B cell (primary cell): ENCODE measurements at regions not wholly inside any gene's neighbourhood (a gene's known extent, or its start where the extent isn't known, plus 50 kb on each side); places are given as distances from the start of the nearest gene placed in this dataset.

Experiments used
- ATAC-seq: fragments of 200-7000 bp; cut with Tn5 transposase; one replicate; pipeline ENCODE4 v1.10.0; 2021; ENCODE audit warnings: low read depth, mild to moderate bottlenecking, moderate number of reproducible peaks, moderate library complexity
- CTCF ChIA-PET: fragments of 350-600 bp; sonication (Branson Sonifier 250); formaldehyde crosslinking; loops from one replicate; lab custom pipeline; 2021; ENCODE audit warnings: antibody characterized with exemption, inconsistent platforms; lab: Charles Lee
- POLR2A ChIA-PET: fragments of 350-600 bp; sonication (Branson Sonifier 250); formaldehyde crosslinking; loops from one replicate; lab custom pipeline; 2021; ENCODE audit warnings: antibody characterized with exemption; lab: Charles Lee
- DNase-seq: peaks from one replicate; pipeline ENCODE4 v3.0.0; 2013
- H2AFZ ChIP-seq: 2 replicates; pipeline ENCODE4 v1.6.1; 2012; ENCODE audit warnings: mild to moderate bottlenecking, low read depth, low read length; ENCODE audit not compliant: insufficient read depth, poor library complexity, severe bottlenecking
- H3K27ac ChIP-seq, 2 donors: 1 replicate in 1 of 2; 2 replicates in 1 of 2; pipeline ENCODE4 v1.5.1; 2012 to 2013; ENCODE audit warnings: low read length in 2 of 2, mild to moderate bottlenecking in 2 of 2, moderate library complexity in 1 of 2
- H3K27me3 ChIP-seq, 4 experiments: fragments of 200-600 bp in 1 of 4; sonication (generic) in 1 of 4; replicated peaks in 1 of 4; 1 replicate in 2 of 4; 2 replicates in 2 of 4; pipeline versions ENCODE4 v1.6.1 to v1.7.0; 2013 to 2016; ENCODE audit warnings: low read length in 3 of 4, mild to moderate bottlenecking in 2 of 4, mixed read lengths in 1 of 4, moderate library complexity in 1 of 4; ENCODE audit not compliant: insufficient read depth in 4 of 4, control insufficient read depth in 3 of 4; ENCODE audit errors: control extremely low read depth in 1 of 4
- H3K36me3 ChIP-seq, 2 experiments: replicated peaks in 1 of 2; 1 replicate in 1 of 2; 2 replicates in 1 of 2; pipeline versions ENCODE4 v1.6.1 to v1.7.1; 2013; ENCODE audit warnings: low read length in 1 of 2; ENCODE audit not compliant: insufficient read depth in 2 of 2, control insufficient read depth in 1 of 2; ENCODE audit errors: control extremely low read depth in 1 of 2, extremely low read depth in 1 of 2
- H3K4me1 ChIP-seq, 2 donors: fragments of 200-600 bp in 1 of 2; sonication (generic) in 1 of 2; 1 replicate in 1 of 2; 2 replicates in 1 of 2; pipeline versions ENCODE4 v1.5.1 to v1.6.1; 2013 to 2017; ENCODE audit warnings: low read length in 2 of 2; ENCODE audit not compliant: control insufficient read depth in 2 of 2, insufficient read depth in 2 of 2
- H3K4me2 ChIP-seq: replicated peaks from 2 replicates; pipeline ENCODE3; 2012; ENCODE audit warnings: mild to moderate bottlenecking, low read depth, low read length; ENCODE audit not compliant: poor library complexity, severe bottlenecking
- H3K4me3 ChIP-seq, 5 experiments: fragments of 200-600 bp in 1 of 5; sonication (generic) in 1 of 5; 1 replicate in 3 of 5; 2 replicates in 2 of 5; pipeline versions ENCODE4 v1.5.1 to v1.7.0; 2011 to 2016; ENCODE audit warnings: low read length in 4 of 5, mild to moderate bottlenecking in 4 of 5, low read depth in 2 of 5, control low read depth in 1 of 5, moderate library complexity in 1 of 5; ENCODE audit not compliant: insufficient read depth in 1 of 5; ENCODE audit errors: control extremely low read depth in 1 of 5, extremely low read depth in 1 of 5
- H3K79me2 ChIP-seq: fragments of 200-600 bp; sonication (generic); one replicate; pipeline ENCODE4 v1.6.0; 2016; ENCODE audit warnings: low read length; ENCODE audit not compliant: control insufficient read depth, insufficient read depth
- H3K9ac ChIP-seq: fragments of 200-600 bp; sonication (generic); 2 replicates; pipeline ENCODE4 v1.6.1; 2017; ENCODE audit warnings: mild to moderate bottlenecking, low read length, moderate library complexity
- H3K9me3 ChIP-seq, 3 donors: one replicate each; pipeline versions ENCODE4 v1.6.1 to v1.7.1; 2013; ENCODE audit warnings: low read length in 2 of 3; ENCODE audit not compliant: control insufficient read depth in 2 of 3, insufficient read depth in 1 of 3; ENCODE audit errors: control extremely low read depth in 1 of 3
- H4K20me1 ChIP-seq: 2 replicates; pipeline ENCODE4 v1.6.0; 2012; ENCODE audit warnings: mild to moderate bottlenecking, low read length; ENCODE audit not compliant: insufficient read depth, control insufficient read depth, poor library complexity, severe bottlenecking
- H3K27ac Mint-ChIP-seq: one replicate; pipeline ENCODE4 v1.8.0; 2021; ENCODE audit warnings: mixed read lengths
- H3K27me3 Mint-ChIP-seq: one replicate; pipeline ENCODE4 v1.8.0; 2021; ENCODE audit warnings: mixed read lengths
- H3K4me1 Mint-ChIP-seq: one replicate; pipeline ENCODE4 v1.8.0; 2021; ENCODE audit warnings: mixed read lengths
- H3K4me3 Mint-ChIP-seq: one replicate; pipeline ENCODE4 v1.8.0; 2021; ENCODE audit warnings: mixed read lengths
- H3K9me3 Mint-ChIP-seq: one replicate; pipeline ENCODE4 v1.8.0; 2022; ENCODE audit warnings: mixed read lengths; ENCODE audit not compliant: insufficient read depth
- EZH2 ChIP-seq: IDR thresholded peaks from 2 replicates; pipeline ENCODE4 v1.6.1; 2012; ENCODE audit warnings: borderline replicate concordance, low read depth, mild to moderate bottlenecking, moderate library complexity, low read length; ENCODE audit not compliant: insufficient read depth, poor library complexity, severe bottlenecking
- WGBS: methylation state at CpG from one replicate; pipeline ENCODE4 v1.1.5; 2013; ENCODE audit warnings: missing lambda C conversion rate; ENCODE audit not compliant: insufficient coverage; 5-methylcytosine and 5-hydroxymethylcytosine counted together
- intact Hi-C: fragments of 100-400 bp; cut with micrococcal nuclease; formaldehyde crosslinking; loops from one replicate; pipeline ENCODE4 v1.10.0; 2022
- TF ChIP-seq, protein P1 (sequence below): fragments of 200-600 bp; IDR thresholded peaks from one replicate; pipeline ENCODE4 v1.8.0; 2022; ENCODE audit warnings: antibody characterized with exemption, mild to moderate bottlenecking

DNA sequence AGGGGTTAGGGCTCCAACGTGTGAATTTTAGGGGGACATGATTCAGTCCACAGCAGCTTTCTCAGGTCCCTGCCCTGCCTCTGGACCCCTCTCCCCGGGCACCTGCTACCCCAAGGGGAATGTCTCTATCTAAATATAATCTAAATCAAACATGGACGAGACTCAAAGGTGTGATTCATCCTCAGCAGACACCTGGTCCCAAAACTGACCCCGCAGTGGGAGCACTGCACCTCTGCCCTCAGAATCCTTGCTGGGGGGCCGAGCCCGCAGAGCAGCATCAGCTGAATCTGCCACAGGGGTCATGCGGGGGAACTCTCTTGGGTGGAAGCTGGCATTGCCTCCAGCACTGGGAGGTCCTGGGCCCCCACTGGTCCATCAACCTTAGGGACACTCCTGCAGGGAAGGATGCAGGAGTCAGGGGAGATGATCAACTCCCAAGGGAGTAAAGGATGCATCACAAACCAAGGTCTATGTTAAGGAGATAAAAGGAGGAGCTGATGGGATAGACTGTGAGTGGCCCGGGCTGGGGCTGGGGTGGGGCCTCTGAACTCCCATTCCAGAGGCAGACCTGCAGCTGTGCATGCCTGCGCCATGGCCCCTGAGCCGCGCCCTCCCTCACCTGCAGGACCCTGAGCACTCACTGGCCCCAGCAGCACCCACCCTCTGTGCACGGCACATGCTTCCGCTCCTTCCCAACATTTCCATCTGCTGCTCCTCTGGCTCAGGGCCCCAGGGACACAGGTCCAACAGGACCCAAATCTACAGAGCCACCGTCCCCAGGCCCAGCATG, 54.0 kb downstream of the ADRA2C start:
- Mint-ChIP-seq H3K4me1 (no peaks in the 10 kb centered on the region), H3K27me3 (no peaks in the 10 kb centered on the region), H3K27ac (no peak overlapping the region), H3K4me3 (no peak overlapping the region), H3K9me3 (no peaks in the 10 kb centered on the region)
- no peak overlapping the region for H3K4me2 ChIP-seq
- H3K4me3 ChIP-seq, result no peak overlapping the region
- 88% methylated on average over 13 of the region's 14 CpGs for WGBS
- H2AFZ ChIP-seq, result no peak overlapping the region
- ATAC-seq (no peak), DNase-seq (no peak)
- H3K4me1 ChIP-seq, result no peaks in the 10 kb centered on the region
- H4K20me1 ChIP-seq, result no peaks in the 10 kb centered on the region
- TF ChIP-seq EZH2, result no peak
- TF ChIP-seq, protein P1, sequence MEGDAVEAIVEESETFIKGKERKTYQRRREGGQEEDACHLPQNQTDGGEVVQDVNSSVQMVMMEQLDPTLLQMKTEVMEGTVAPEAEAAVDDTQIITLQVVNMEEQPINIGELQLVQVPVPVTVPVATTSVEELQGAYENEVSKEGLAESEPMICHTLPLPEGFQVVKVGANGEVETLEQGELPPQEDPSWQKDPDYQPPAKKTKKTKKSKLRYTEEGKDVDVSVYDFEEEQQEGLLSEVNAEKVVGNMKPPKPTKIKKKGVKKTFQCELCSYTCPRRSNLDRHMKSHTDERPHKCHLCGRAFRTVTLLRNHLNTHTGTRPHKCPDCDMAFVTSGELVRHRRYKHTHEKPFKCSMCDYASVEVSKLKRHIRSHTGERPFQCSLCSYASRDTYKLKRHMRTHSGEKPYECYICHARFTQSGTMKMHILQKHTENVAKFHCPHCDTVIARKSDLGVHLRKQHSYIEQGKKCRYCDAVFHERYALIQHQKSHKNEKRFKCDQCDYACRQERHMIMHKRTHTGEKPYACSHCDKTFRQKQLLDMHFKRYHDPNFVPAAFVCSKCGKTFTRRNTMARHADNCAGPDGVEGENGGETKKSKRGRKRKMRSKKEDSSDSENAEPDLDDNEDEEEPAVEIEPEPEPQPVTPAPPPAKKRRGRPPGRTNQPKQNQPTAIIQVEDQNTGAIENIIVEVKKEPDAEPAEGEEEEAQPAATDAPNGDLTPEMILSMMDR, result no peak
- no peaks in the 10 kb centered on the region for H3K27me3 ChIP-seq
- H3K27ac ChIP-seq, result no peak overlapping the region
- POLR2A ChIA-PET, result no interaction called here
- H3K36me3 ChIP-seq, result no peaks in the 10 kb centered on the region
- intact Hi-C loops, result no loop called here
- CTCF ChIA-PET, result no interaction called here
- H3K79me2 ChIP-seq, result no peaks in the 10 kb centered on the region
- no peak overlapping the region for H3K9ac ChIP-seq
- peaks cover 0 to 26% (median 0%) of the 10 kb centered on the region in 3 donors for H3K9me3 ChIP-seq

DNA sequence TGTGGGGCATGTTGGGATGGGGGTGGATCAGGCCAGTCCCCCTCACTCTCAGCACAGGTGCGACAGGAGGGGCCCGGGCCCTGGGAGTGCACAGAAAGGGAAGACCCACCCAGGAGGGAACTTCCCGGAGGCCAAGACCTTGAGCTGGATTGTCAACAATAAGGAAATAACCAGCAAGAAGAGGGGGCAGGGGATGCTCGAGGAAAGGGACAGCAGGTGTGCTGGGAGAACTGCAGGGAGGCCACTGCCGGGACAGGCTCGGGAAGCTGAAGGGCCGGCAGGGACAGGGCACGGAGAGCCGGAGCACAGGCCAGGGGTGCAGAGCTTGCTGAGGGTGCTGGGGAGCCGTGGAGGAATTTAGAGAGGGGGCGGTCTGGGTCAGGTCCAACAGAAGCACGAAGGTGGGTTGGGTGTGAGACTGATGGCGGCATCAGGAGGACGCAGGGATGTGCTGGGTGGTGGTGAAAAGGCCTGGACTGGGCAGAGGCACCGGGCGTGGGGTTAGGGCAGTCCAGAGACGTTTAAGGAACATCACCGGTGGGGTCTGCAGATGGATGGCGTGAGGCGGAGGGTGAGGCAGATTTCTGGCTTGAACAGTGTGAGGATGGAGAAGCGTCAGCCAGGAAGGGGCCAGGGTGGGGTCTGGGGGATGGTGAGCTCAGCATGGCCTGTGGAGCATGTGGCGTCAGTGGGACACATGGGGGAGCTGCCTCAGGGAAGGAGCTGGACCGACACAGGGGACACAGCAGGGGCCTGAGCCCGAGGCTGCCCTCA, 54.8 kb downstream of the ADRA2C start:
- Histone ChIP-seq H3K79me2 (no peaks in the 10 kb centered on the region), H3K27ac (no peak overlapping the region), H3K9ac (no peak overlapping the region), H3K4me1 (no peaks in the 10 kb centered on the region), H2AFZ (no peak overlapping the region), H3K4me2 (no peak overlapping the region), H3K9me3 (peaks cover 0 to 25% (median 0%) of the 10 kb centered on the region in 3 donors), H3K27me3 (no peaks in the 10 kb centered on the region), H3K4me3 (no peak overlapping the region), H4K20me1 (no peaks in the 10 kb centered on the region), H3K36me3 (no peaks in the 10 kb centered on the region)
- H3K4me1 Mint-ChIP-seq, result no peaks in the 10 kb centered on the region
- H3K27ac Mint-ChIP-seq, result no peak overlapping the region
- no peak overlapping the region for H3K4me3 Mint-ChIP-seq
- intact Hi-C loops, result no loop called here
- no peaks in the 10 kb centered on the region for H3K9me3 Mint-ChIP-seq
- no peak for DNase-seq
- ATAC-seq, result no peak
- WGBS, result 82% methylated on average over 24 of the region's 24 CpGs
- no peak for TF ChIP-seq EZH2
- TF ChIP-seq, protein P1, result no peak
- POLR2A ChIA-PET, result no interaction called here
- H3K27me3 Mint-ChIP-seq, result no peaks in the 10 kb centered on the region
- CTCF ChIA-PET, result no interaction called here
